Keratinocyte (primary cell): ENCODE measurements at regions not wholly inside any gene's neighbourhood (a gene's known extent, or its start where the extent isn't known, plus 50 kb on each side); places are given as distances from the start of the nearest gene placed in this dataset.

ENCODE experiments used
- DNase-seq: peaks from one replicate; pipeline ENCODE4 v3.0.0-alpha.2; 2011; ENCODE audit warnings: low read depth, missing footprints, low spot score
- FAIRE-seq: peaks from 2 replicates; lab custom pipeline; 2011; peaks lifted over from hg19 to GRCh38; lab: Jason Lieb, UNC
- H2AFZ ChIP-seq: 2 replicates; pipeline ENCODE4 v1.6.0; 2012; ENCODE audit warnings: low read length, control low read depth, inconsistent platforms; ENCODE audit not compliant: control insufficient read depth
- H3K27ac ChIP-seq: 2 replicates; pipeline ENCODE4 v1.5.1; 2011; ENCODE audit warnings: low read length; ENCODE audit not compliant: control insufficient read depth, insufficient read depth
- H3K27me3 ChIP-seq: 3 replicates; pipeline ENCODE4 v1.6.0; 2011; ENCODE audit warnings: low read length; ENCODE audit not compliant: control insufficient read depth, insufficient read depth; ENCODE audit errors: extremely low read depth
- H3K36me3 ChIP-seq, 2 experiments: 2 replicates in 1 of 2; 3 replicates in 1 of 2; pipeline ENCODE4 v1.5.1; 2011; ENCODE audit warnings: low read length in 2 of 2, mild to moderate bottlenecking in 1 of 2; ENCODE audit not compliant: control insufficient read depth in 2 of 2, insufficient read depth in 2 of 2; ENCODE audit errors: extremely low read depth in 1 of 2
- H3K4me1 ChIP-seq: 3 replicates; pipeline ENCODE4 v1.5.1; 2011; ENCODE audit warnings: low read length; ENCODE audit not compliant: control insufficient read depth, insufficient read depth; ENCODE audit errors: extremely low read depth
- H3K4me2 ChIP-seq: 3 replicates; pipeline ENCODE4 v1.6.0; 2011; ENCODE audit warnings: low read depth, low read length; ENCODE audit not compliant: control insufficient read depth, insufficient read depth; ENCODE audit errors: extremely low read depth
- H3K4me3 ChIP-seq, 3 experiments: fragments of 200-600 bp in 1 of 3; sonication (generic) in 1 of 3; 2 replicates in 2 of 3; 3 replicates in 1 of 3; pipeline ENCODE4 v1.5.1; 2011 to 2016; ENCODE audit warnings: low read length in 3 of 3, mild to moderate bottlenecking in 3 of 3, control low read depth in 2 of 3, inconsistent platforms in 1 of 3, low read depth in 1 of 3, mixed read lengths in 1 of 3, mixed run types in 1 of 3, moderate library complexity in 1 of 3; ENCODE audit not compliant: control insufficient read depth in 2 of 3, insufficient read depth in 2 of 3; ENCODE audit errors: extremely low read depth in 1 of 3
- H3K79me2 ChIP-seq: 2 replicates; pipeline ENCODE4 v1.6.0; 2012; ENCODE audit warnings: low read length; ENCODE audit not compliant: control insufficient read depth, insufficient read depth
- H3K9ac ChIP-seq: 3 replicates; pipeline ENCODE4 v1.6.0; 2011; ENCODE audit warnings: low read length; ENCODE audit not compliant: control insufficient read depth, insufficient read depth; ENCODE audit errors: extremely low read depth
- H3K9me1 ChIP-seq: 3 replicates; pipeline ENCODE4 v1.6.0; 2011; ENCODE audit warnings: low read length; ENCODE audit not compliant: control insufficient read depth, insufficient read depth; ENCODE audit errors: extremely low read depth
- H3K9me3 ChIP-seq: 2 replicates; pipeline ENCODE4 v1.5.1; 2012; ENCODE audit warnings: low read depth, low read length; ENCODE audit not compliant: control insufficient read depth
- H4K20me1 ChIP-seq: 3 replicates; pipeline ENCODE4 v1.6.0; 2011; ENCODE audit warnings: low read length; ENCODE audit not compliant: control insufficient read depth, insufficient read depth; ENCODE audit errors: extremely low read depth
- EZH2 ChIP-seq: IDR thresholded peaks from one replicate; pipeline ENCODE4 v1.6.1; 2012; ENCODE audit warnings: inconsistent platforms, mild to moderate bottlenecking, low read length, moderate library complexity
- dilution Hi-C: fragments of 300-500 bp; cut with MboI; formaldehyde crosslinking; loops from one replicate; pipeline ENCODE4 v1.7.0; 2020; ENCODE audit warnings: low sequenced_read_pairs; ENCODE audit not compliant: extremely low pct_ligation_motif_present
- TF ChIP-seq, protein P1 (sequence below), 3 experiments: IDR thresholded peaks in 1 of 3; conservative IDR thresholded peaks in 1 of 3; optimal IDR thresholded peaks in 1 of 3; 2 replicates in 2 of 3; 3 replicates in 1 of 3; pipeline versions ENCODE3 to v1.5.1; 2011; ENCODE audit warnings: low read length in 3 of 3, mild to moderate bottlenecking in 3 of 3, moderate library complexity in 2 of 3, control low read depth in 1 of 3, inconsistent platforms in 1 of 3; ENCODE audit not compliant: insufficient read depth in 2 of 3; ENCODE audit errors: extremely low read depth in 1 of 3

DNA sequence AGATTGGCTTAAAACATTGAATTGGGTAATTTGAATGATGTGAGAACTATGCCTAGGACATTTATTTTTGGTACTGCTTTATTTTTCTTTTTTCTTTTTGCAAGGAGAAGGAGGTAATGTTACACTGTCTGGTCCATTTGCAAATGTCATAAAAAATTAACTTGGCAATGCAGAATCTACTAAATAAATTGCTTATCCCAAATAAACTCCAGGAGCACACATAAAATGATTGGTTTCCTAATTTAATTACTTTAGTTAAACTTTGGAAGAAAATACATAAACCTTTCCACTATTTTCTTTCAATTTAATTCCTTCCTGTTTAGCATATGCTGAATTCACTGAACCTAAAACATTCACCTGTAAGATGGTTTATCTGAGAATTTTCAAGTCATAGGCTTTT lies 238.4 kb upstream of the ETAA1 start:
- H3K4me2 ChIP-seq: no peak overlapping the region
- H3K79me2 ChIP-seq: no peaks in the 10 kb centered on the region
- no peaks in the 10 kb centered on the region for H3K36me3 ChIP-seq
- H3K4me1 ChIP-seq: no peaks in the 10 kb centered on the region
- H4K20me1 ChIP-seq: no peaks in the 10 kb centered on the region
- TF ChIP-seq, protein P1, sequence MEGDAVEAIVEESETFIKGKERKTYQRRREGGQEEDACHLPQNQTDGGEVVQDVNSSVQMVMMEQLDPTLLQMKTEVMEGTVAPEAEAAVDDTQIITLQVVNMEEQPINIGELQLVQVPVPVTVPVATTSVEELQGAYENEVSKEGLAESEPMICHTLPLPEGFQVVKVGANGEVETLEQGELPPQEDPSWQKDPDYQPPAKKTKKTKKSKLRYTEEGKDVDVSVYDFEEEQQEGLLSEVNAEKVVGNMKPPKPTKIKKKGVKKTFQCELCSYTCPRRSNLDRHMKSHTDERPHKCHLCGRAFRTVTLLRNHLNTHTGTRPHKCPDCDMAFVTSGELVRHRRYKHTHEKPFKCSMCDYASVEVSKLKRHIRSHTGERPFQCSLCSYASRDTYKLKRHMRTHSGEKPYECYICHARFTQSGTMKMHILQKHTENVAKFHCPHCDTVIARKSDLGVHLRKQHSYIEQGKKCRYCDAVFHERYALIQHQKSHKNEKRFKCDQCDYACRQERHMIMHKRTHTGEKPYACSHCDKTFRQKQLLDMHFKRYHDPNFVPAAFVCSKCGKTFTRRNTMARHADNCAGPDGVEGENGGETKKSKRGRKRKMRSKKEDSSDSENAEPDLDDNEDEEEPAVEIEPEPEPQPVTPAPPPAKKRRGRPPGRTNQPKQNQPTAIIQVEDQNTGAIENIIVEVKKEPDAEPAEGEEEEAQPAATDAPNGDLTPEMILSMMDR (optimal IDR thresholded peaks at IDR 0.05 in 1 of 3, IDR thresholded peaks at IDR 0.05 in 1 of 3, conservative IDR thresholded peaks at IDR 0.05 in 1 of 3; ENCODE audit: extremely low read depth in 1 of 3, insufficient read depth in 2 of 3, low read length in 3 of 3): no peak
- TF ChIP-seq EZH2: no peak
- no peak overlapping the region for H3K4me3 ChIP-seq
- H2AFZ ChIP-seq: no peak overlapping the region
- H3K9ac ChIP-seq: no peak overlapping the region
- no peak overlapping the region for H3K27ac ChIP-seq
- no peaks in the 10 kb centered on the region for H3K9me3 ChIP-seq
- no peaks in the 10 kb centered on the region for H3K27me3 ChIP-seq
- H3K9me1 ChIP-seq: no peaks in the 10 kb centered on the region
- DNase-seq: no peak
- FAIRE-seq: no peak
- dilution Hi-C loops: no loop called here

GRCh38 chr2:67159929-67160328 lies 237.2 kb upstream of the ETAA1 start:
- no peaks in the 10 kb centered on the region for H3K9me3 ChIP-seq
- H3K27ac ChIP-seq: no peak overlapping the region
- no peak overlapping the region for H2AFZ ChIP-seq
- no peak for FAIRE-seq
- no peaks in the 10 kb centered on the region for H3K4me1 ChIP-seq
- TF ChIP-seq, protein P1 (optimal IDR thresholded peaks at IDR 0.05 in 1 of 3, IDR thresholded peaks at IDR 0.05 in 1 of 3, conservative IDR thresholded peaks at IDR 0.05 in 1 of 3; ENCODE audit: extremely low read depth in 1 of 3, insufficient read depth in 2 of 3, low read length in 3 of 3): no peak
- no peak for TF ChIP-seq EZH2
- no peak overlapping the region for H3K9ac ChIP-seq
- H3K4me3 ChIP-seq: no peak overlapping the region
- no peak overlapping the region for H3K4me2 ChIP-seq
- no peak for DNase-seq
- H3K9me1 ChIP-seq: no peaks in the 10 kb centered on the region
- H3K27me3 ChIP-seq: no peaks in the 10 kb centered on the region
- dilution Hi-C loops: no loop called here
- H3K36me3 ChIP-seq: no peaks in the 10 kb centered on the region
- H3K79me2 ChIP-seq: no peaks in the 10 kb centered on the region
- H4K20me1 ChIP-seq: no peaks in the 10 kb centered on the region
